ENCODE measurements at regions not wholly inside any gene's neighbourhood (a gene's known extent, or its start where the extent isn't known, plus 50 kb on each side); places are given as distances from the start of the nearest gene placed in this dataset.

GRCh38 chr9:30160570-30160969 lies 2223.9 kb upstream of the ACO1 start:
- WGBS, 2 experiments: 92 to 94% methylated on average over 7 of the region's 7 CpGs
- H3K27me3 ChIP-seq (ENCODE audit: control insufficient read depth, insufficient read depth, low read length, poor library complexity, severe bottlenecking): no peaks in the 10 kb centered on the region
- no peak overlapping the region for H3K27ac ChIP-seq (ENCODE audit: insufficient read depth, low read depth, low read length, poor library complexity, severe bottlenecking)
- H3K36me3 ChIP-seq (ENCODE audit: control insufficient read depth, insufficient read depth, low read length): no peaks in the 10 kb centered on the region
- no peak overlapping the region for H3K4me3 ChIP-seq (ENCODE audit: insufficient read depth, low read depth, low read length)
- H3K9me3 ChIP-seq (ENCODE audit: control insufficient read depth, low read length): no peaks in the 10 kb centered on the region
- no peaks in the 10 kb centered on the region for H3K4me1 ChIP-seq (ENCODE audit: control insufficient read depth, insufficient read depth, low read length)

GRCh38 chr9:30172206-30172605 lies 2212.2 kb upstream of the ACO1 start:
- Histone ChIP-seq H3K27me3 (ENCODE audit: control insufficient read depth, insufficient read depth, low read length, poor library complexity, severe bottlenecking) (no peaks in the 10 kb centered on the region), H3K4me3 (ENCODE audit: insufficient read depth, low read depth, low read length) (no peak overlapping the region), H3K36me3 (ENCODE audit: control insufficient read depth, insufficient read depth, low read length) (no peaks in the 10 kb centered on the region), H3K9me3 (ENCODE audit: control insufficient read depth, low read length) (no peaks in the 10 kb centered on the region), H3K4me1 (ENCODE audit: control insufficient read depth, insufficient read depth, low read length) (no peaks in the 10 kb centered on the region), H3K27ac (ENCODE audit: insufficient read depth, low read depth, low read length, poor library complexity, severe bottlenecking) (no peak overlapping the region)
- no CpG with 5 or more reads among the region's 1 CpG for WGBS, 2 experiments

DNA sequence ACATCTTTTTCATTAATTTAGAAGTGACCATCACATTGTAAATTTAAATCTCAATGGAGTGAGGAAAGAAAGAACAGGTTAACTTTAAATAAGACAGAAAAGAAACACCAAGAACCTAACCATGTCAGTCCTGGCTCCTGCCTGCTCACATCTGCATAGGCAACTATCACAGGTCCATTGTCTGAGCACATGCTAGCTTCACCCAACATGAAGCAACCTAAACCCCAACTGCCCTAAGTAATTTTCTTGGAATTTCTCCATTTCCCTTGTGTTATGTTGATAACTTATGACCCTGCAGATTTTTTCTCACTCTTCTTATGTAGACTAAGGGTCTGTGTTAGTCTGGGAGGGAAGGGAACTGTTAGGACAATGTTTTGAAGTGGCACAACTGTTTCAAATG lies 2205.8 kb upstream of the ACO1 start:
- H3K4me1 ChIP-seq (ENCODE audit: control insufficient read depth, insufficient read depth, low read length): peaks cover 5% of the 10 kb centered on the region
- no peaks in the 10 kb centered on the region for H3K27me3 ChIP-seq (ENCODE audit: control insufficient read depth, insufficient read depth, low read length, poor library complexity, severe bottlenecking)
- H3K27ac ChIP-seq (ENCODE audit: insufficient read depth, low read depth, low read length, poor library complexity, severe bottlenecking): no peak overlapping the region
- no peaks in the 10 kb centered on the region for H3K9me3 ChIP-seq (ENCODE audit: control insufficient read depth, low read length)
- no peak overlapping the region for H3K4me3 ChIP-seq (ENCODE audit: insufficient read depth, low read depth, low read length)
- H3K36me3 ChIP-seq (ENCODE audit: control insufficient read depth, insufficient read depth, low read length): no peaks in the 10 kb centered on the region

DNA sequence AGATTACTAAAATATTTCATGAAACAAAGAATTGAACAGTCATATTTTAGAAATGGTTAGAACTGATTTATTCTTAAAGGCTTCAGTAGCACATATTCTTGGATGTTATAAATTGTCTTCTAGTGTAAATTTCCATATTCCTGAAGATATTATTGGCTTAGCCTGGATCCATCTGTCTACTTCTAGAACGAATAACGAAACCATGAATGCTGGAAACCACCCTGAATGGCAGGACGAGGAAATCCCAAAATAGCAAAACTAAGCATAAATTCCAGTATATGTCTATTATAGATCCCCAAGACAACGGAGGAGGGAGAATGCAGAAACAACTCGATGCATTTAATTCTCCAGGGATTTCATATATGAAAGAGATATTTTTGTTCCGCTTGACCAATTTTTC lies 2191.0 kb upstream of the ACO1 start:
- H3K27me3 ChIP-seq (ENCODE audit: control insufficient read depth, insufficient read depth, low read length, poor library complexity, severe bottlenecking): no peaks in the 10 kb centered on the region
- peaks cover 5% of the 10 kb centered on the region for H3K9me3 ChIP-seq (ENCODE audit: control insufficient read depth, low read length)
- H3K36me3 ChIP-seq (ENCODE audit: control insufficient read depth, insufficient read depth, low read length): no peaks in the 10 kb centered on the region
- H3K27ac ChIP-seq (ENCODE audit: insufficient read depth, low read depth, low read length, poor library complexity, severe bottlenecking): no peak overlapping the region
- H3K4me3 ChIP-seq (ENCODE audit: insufficient read depth, low read depth, low read length): no peak overlapping the region
- no peaks in the 10 kb centered on the region for H3K4me1 ChIP-seq (ENCODE audit: control insufficient read depth, insufficient read depth, low read length)
- 95 to 100% methylated on average over 4 to 6 of the region's 6 CpGs for WGBS, 2 experiments

DNA sequence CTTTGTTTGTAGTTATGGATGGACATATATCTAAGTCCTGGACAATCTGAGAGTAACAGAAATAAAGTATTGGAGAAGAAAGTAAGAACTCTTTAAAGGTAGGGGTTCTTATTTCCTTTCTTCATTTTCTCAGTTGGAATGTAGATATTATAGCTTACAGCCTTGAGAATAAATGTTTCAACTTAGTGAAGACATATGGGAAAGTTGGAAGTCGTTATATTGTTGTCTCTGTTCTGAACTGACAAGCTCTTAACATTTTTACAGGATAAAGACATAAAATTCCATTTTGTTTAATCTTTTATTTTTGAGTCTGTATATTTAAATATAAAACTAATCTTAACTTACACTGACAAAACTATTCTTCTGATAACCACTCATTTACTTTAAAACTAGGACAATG lies 2187.5 kb upstream of the ACO1 start:
- H3K27me3 ChIP-seq (ENCODE audit: control insufficient read depth, insufficient read depth, low read length, poor library complexity, severe bottlenecking): no peaks in the 10 kb centered on the region
- H3K4me3 ChIP-seq (ENCODE audit: insufficient read depth, low read depth, low read length): no peak overlapping the region
- H3K36me3 ChIP-seq (ENCODE audit: control insufficient read depth, insufficient read depth, low read length): no peaks in the 10 kb centered on the region
- peaks cover 3% of the 10 kb centered on the region for H3K9me3 ChIP-seq (ENCODE audit: control insufficient read depth, low read length)
- no CpG with 5 or more reads among the region's 1 CpG for WGBS, 2 experiments
- H3K4me1 ChIP-seq (ENCODE audit: control insufficient read depth, insufficient read depth, low read length): no peaks in the 10 kb centered on the region
- H3K27ac ChIP-seq (ENCODE audit: insufficient read depth, low read depth, low read length, poor library complexity, severe bottlenecking): no peak overlapping the region

GRCh38 chr9:30197453-30197852 lies 2187.0 kb upstream of the ACO1 start:
- H3K4me3 ChIP-seq (ENCODE audit: insufficient read depth, low read depth, low read length): no peak overlapping the region
- no peaks in the 10 kb centered on the region for H3K4me1 ChIP-seq (ENCODE audit: control insufficient read depth, insufficient read depth, low read length)

DNA sequence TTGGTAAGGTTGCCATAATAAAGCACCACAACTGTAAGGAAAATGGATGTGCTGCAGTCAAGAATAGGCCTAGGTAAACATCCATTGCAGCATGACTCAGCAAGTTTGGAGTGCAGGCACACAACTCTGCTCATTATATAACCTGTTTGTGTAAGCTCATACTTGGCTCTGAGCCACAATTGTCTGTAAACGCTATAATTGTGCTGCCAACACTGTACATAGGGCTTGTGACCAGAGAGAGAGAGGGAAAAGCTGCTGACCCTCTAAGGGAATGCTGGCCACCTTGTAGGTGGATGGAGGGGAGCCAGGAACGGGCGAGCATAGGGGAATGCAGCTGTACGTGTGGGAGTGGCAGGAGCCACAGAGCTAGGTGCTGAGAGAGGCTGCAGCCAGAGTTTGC lies 2186.5 kb upstream of the ACO1 start:
- Histone ChIP-seq H3K4me1 (ENCODE audit: control insufficient read depth, insufficient read depth, low read length) (no peaks in the 10 kb centered on the region), H3K4me3 (ENCODE audit: insufficient read depth, low read depth, low read length) (no peak overlapping the region), H3K9me3 (ENCODE audit: control insufficient read depth, low read length) (peaks cover 3% of the 10 kb centered on the region), H3K27ac (ENCODE audit: insufficient read depth, low read depth, low read length, poor library complexity, severe bottlenecking) (no peak overlapping the region), H3K27me3 (ENCODE audit: control insufficient read depth, insufficient read depth, low read length, poor library complexity, severe bottlenecking) (no peaks in the 10 kb centered on the region), H3K36me3 (ENCODE audit: control insufficient read depth, insufficient read depth, low read length) (no peaks in the 10 kb centered on the region)
- 96 to 97% methylated on average over 4 of the region's 4 CpGs for WGBS, 2 experiments

More at GRCh38 chr9:30197453-30197852, 2187.0 kb upstream of the ACO1 start:
- H3K27me3 ChIP-seq (ENCODE audit: control insufficient read depth, insufficient read depth, low read length, poor library complexity, severe bottlenecking): no peaks in the 10 kb centered on the region
- H3K27ac ChIP-seq (ENCODE audit: insufficient read depth, low read depth, low read length, poor library complexity, severe bottlenecking): no peak overlapping the region
- no peaks in the 10 kb centered on the region for H3K36me3 ChIP-seq (ENCODE audit: control insufficient read depth, insufficient read depth, low read length)
- H3K9me3 ChIP-seq (ENCODE audit: control insufficient read depth, low read length): peaks cover 3% of the 10 kb centered on the region

- Histone ChIP-seq H3K4me3 (ENCODE audit: insufficient read depth, low read depth, low read length) (no peak overlapping the region), H3K27ac (ENCODE audit: insufficient read depth, low read depth, low read length, poor library complexity, severe bottlenecking) (no peak overlapping the region)
- 93 to 95% methylated on average over 24 of the region's 24 CpGs for WGBS, 2 experiments
Measured at GRCh38 chr9:30198463-30199309, 2185.8 kb upstream of the ACO1 start.

GRCh38 chr9:30201024-30201423 lies 2183.4 kb upstream of the ACO1 start:
- no peaks in the 10 kb centered on the region for H3K4me1 ChIP-seq (ENCODE audit: control insufficient read depth, insufficient read depth, low read length)
- H3K27me3 ChIP-seq (ENCODE audit: control insufficient read depth, insufficient read depth, low read length, poor library complexity, severe bottlenecking): no peaks in the 10 kb centered on the region
- peaks cover 3% of the 10 kb centered on the region for H3K9me3 ChIP-seq (ENCODE audit: control insufficient read depth, low read length)
- H3K4me3 ChIP-seq (ENCODE audit: insufficient read depth, low read depth, low read length): no peak overlapping the region
- H3K36me3 ChIP-seq (ENCODE audit: control insufficient read depth, insufficient read depth, low read length): no peaks in the 10 kb centered on the region
- H3K27ac ChIP-seq (ENCODE audit: insufficient read depth, low read depth, low read length, poor library complexity, severe bottlenecking): no peak overlapping the region
- 93 to 94% methylated on average over 3 of the region's 3 CpGs for WGBS, 2 experiments

More at GRCh38 chr9:30198463-30199309, 2185.8 kb upstream of the ACO1 start:
- Histone ChIP-seq H3K9me3 (ENCODE audit: control insufficient read depth, low read length) (peaks cover 3% of the 10 kb centered on the region), H3K27me3 (ENCODE audit: control insufficient read depth, insufficient read depth, low read length, poor library complexity, severe bottlenecking) (no peaks in the 10 kb centered on the region), H3K4me1 (ENCODE audit: control insufficient read depth, insufficient read depth, low read length) (no peaks in the 10 kb centered on the region), H3K36me3 (ENCODE audit: control insufficient read depth, insufficient read depth, low read length) (no peaks in the 10 kb centered on the region)

DNA sequence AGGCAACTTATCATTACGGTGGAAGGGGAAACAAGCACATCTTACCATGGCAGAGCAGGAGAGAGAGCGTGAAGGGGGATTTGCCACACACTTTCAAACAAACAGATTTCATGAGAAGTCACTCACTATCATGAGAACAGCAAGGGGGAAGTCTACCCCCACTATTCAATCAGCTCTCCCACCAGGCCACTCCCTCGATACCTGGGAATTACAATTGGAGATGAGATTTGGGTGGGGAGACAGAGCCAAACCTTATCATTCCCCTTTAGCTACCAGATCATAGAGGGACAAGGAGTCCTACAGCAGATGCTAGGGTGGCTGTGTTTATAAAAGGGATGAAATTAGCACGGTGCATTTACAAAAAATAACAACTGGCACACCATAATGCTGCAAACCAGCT lies 2149.4 kb upstream of the ACO1 start:
- H3K4me3 ChIP-seq (ENCODE audit: insufficient read depth, low read depth, low read length): no peak overlapping the region
- no peaks in the 10 kb centered on the region for H3K9me3 ChIP-seq (ENCODE audit: control insufficient read depth, low read length)
- H3K4me1 ChIP-seq (ENCODE audit: control insufficient read depth, insufficient read depth, low read length): no peaks in the 10 kb centered on the region
- 79 to 87% methylated on average over 3 to 4 of the region's 4 CpGs for WGBS, 2 experiments
- no peaks in the 10 kb centered on the region for H3K36me3 ChIP-seq (ENCODE audit: control insufficient read depth, insufficient read depth, low read length)
- no peak overlapping the region for H3K27ac ChIP-seq (ENCODE audit: insufficient read depth, low read depth, low read length, poor library complexity, severe bottlenecking)
- no peaks in the 10 kb centered on the region for H3K27me3 ChIP-seq (ENCODE audit: control insufficient read depth, insufficient read depth, low read length, poor library complexity, severe bottlenecking)

All from ectodermal cell (in vitro differentiated cells).